ENCODE measurements at regions not wholly inside any gene's neighbourhood (a gene's known extent, or its start where the extent isn't known, plus 50 kb on each side); places are given as distances from the start of the nearest gene placed in this dataset.

- no peak for TF ChIP-seq CTCF (IDR thresholded peaks at IDR 0.05)
- no peak for TF ChIP-seq POLR2A (IDR thresholded peaks at IDR 0.05)
- peak; percentile 20 to 67 (median 59) for TF ChIP-seq POLR2AphosphoS5 (IDR thresholded peaks at IDR 0.05)
- TF ChIP-seq EP300 (IDR thresholded peaks at IDR 0.05): peak in 1 of 4 donors; percentile 35
Observed at GRCh38 chr12:123050331-123050831, 69.9 kb downstream of the ARL6IP4 start.
